Mammary epithelial cell (primary cell): ENCODE measurements at regions not wholly inside any gene's neighbourhood (a gene's known extent, or its start where the extent isn't known, plus 50 kb on each side); places are given as distances from the start of the nearest gene placed in this dataset.

Source experiments
- EZH2 ChIP-seq: IDR thresholded peaks from 2 replicates; pipeline ENCODE4 v1.6.1; 2012; ENCODE audit warnings: low read length, inconsistent platforms, borderline replicate concordance
- TF ChIP-seq, protein P1 (sequence below), 2 donors: IDR thresholded peaks in 1 of 2; conservative IDR thresholded peaks in 1 of 2; 2 replicates each; pipeline ENCODE4 v1.5.1; 2011 to 2012; ENCODE audit warnings: inconsistent platforms in 2 of 2, low read length in 2 of 2, mild to moderate bottlenecking in 2 of 2, control low read depth in 1 of 2, low read depth in 1 of 2; ENCODE audit not compliant: insufficient read depth in 1 of 2; ENCODE audit errors: extremely low read depth in 1 of 2

DNA sequence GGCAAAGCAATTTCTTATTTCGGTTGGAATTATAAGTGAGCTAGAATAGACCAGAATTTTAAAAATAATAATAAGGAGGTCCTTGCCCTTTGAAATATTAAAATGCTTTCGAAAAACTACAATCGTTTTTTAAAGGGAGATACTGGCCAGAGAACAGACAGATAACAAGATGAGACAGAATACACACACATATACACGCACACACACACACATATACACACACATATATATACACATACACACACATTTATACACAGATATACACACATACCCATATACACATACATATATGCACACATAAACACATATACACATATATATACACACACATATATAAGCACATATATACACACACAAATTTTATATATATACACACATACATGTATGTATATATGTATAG is 175.3 kb upstream of the MIR17HG start:
- TF ChIP-seq, protein P1, sequence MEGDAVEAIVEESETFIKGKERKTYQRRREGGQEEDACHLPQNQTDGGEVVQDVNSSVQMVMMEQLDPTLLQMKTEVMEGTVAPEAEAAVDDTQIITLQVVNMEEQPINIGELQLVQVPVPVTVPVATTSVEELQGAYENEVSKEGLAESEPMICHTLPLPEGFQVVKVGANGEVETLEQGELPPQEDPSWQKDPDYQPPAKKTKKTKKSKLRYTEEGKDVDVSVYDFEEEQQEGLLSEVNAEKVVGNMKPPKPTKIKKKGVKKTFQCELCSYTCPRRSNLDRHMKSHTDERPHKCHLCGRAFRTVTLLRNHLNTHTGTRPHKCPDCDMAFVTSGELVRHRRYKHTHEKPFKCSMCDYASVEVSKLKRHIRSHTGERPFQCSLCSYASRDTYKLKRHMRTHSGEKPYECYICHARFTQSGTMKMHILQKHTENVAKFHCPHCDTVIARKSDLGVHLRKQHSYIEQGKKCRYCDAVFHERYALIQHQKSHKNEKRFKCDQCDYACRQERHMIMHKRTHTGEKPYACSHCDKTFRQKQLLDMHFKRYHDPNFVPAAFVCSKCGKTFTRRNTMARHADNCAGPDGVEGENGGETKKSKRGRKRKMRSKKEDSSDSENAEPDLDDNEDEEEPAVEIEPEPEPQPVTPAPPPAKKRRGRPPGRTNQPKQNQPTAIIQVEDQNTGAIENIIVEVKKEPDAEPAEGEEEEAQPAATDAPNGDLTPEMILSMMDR (conservative IDR thresholded peaks at IDR 0.05 in 1 of 2, IDR thresholded peaks at IDR 0.05 in 1 of 2; ENCODE audit: extremely low read depth in 1 of 2, insufficient read depth in 1 of 2, low read depth in 1 of 2, low read length in 2 of 2): no peak
- TF ChIP-seq EZH2: no peak
